ENCODE measurements at regions not wholly inside any gene's neighbourhood (a gene's known extent, or its start where the extent isn't known, plus 50 kb on each side); places are given as distances from the start of the nearest gene placed in this dataset.

GRCh38 chr11:98130117-98130625, 890.6 kb upstream of the CNTN5 start:
- TF ChIP-seq CTCF (IDR thresholded peaks at IDR 0.05) = no peak
- TF ChIP-seq POLR2A (IDR thresholded peaks at IDR 0.05) = no peak

All from esophagus squamous epithelium (tissue), 4 donors.